ENCODE measurements at regions not wholly inside any gene's neighbourhood (a gene's known extent, or its start where the extent isn't known, plus 50 kb on each side); places are given as distances from the start of the nearest gene placed in this dataset.

DNA sequence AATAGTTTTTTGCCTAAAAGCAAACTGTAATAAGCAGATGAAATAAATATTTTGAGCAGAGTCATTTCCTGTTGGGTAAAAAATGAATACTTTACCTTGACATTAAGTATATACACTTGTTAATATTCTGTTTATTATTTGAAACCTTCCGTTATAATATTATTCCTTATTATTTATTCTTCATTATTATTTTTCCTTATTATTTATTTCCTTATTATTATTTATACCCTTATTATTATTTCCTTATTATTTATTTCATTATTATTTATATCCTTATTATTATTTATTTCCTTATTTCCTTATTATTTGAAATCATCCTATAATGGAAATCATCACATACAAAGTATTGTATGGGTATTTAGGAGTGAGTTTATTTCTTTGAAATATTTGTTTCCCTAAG lies 232.2 kb upstream of the RBBP8 start:
- no peaks in the 10 kb centered on the region for H4K20me1 ChIP-seq (ENCODE audit: insufficient read depth)
- no peak overlapping the region for H3K4me2 ChIP-seq (ENCODE audit: low read length)
- H3K9ac ChIP-seq (ENCODE audit: low read length) = no peak overlapping the region
- no peaks in the 10 kb centered on the region for H3K36me3 ChIP-seq (ENCODE audit: control insufficient read depth in 1 of 2, insufficient read depth in 2 of 2, low read length in 2 of 2)
- peaks cover 0 to 6% of the 10 kb centered on the region in 2 experiments; a peak in 2 of 4 replicates for H3K4me1 ChIP-seq (ENCODE audit: control insufficient read depth in 1 of 2, insufficient read depth in 2 of 2, low read length in 2 of 2)
- POLR2A ChIA-PET = no interaction called here
- intact Hi-C loops (cut with micrococcal nuclease) = loop anchor here (5.0 to 10.0 kb wide), 2 partner anchors 536 to 784 kb away; partner anchors contain the start of gene GATA6
- ATAC-seq (no peak), DNase-seq (ENCODE audit: low read depth, low spot score) (no peak)
- no peak overlapping the region for H3K4me3 ChIP-seq (replicated peaks in 1 of 2; ENCODE audit: low read depth in 1 of 2, low read length in 2 of 2)
- no peak overlapping the region for H3K27ac ChIP-seq (ENCODE audit: low read depth, low read length)
- H3K79me2 ChIP-seq (ENCODE audit: insufficient read depth, low read length) = no peaks in the 10 kb centered on the region
- no TSS peak for BruUV-seq (replicated peaks)
- no peak for TF ChIP-seq EZH2phosphoT487 (IDR thresholded peaks at IDR 0.05; ENCODE audit: borderline replicate concordance)
- no peak for TF ChIP-seq ZBTB33 (IDR thresholded peaks at IDR 0.05; ENCODE audit: extremely low read depth, insufficient replicate concordance, low read length)
- no peak for TF ChIP-seq SP1 (IDR thresholded peaks at IDR 0.05; ENCODE audit: low read depth)
- TF ChIP-seq EZH2 (IDR thresholded peaks at IDR 0.05) = no peak
- TF ChIP-seq, protein P1, sequence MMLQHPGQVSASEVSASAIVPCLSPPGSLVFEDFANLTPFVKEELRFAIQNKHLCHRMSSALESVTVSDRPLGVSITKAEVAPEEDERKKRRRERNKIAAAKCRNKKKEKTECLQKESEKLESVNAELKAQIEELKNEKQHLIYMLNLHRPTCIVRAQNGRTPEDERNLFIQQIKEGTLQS (IDR thresholded peaks at IDR 0.05) = no peak
- no peak for TF ChIP-seq CEBPB (IDR thresholded peaks at IDR 0.05; ENCODE audit: low read depth)
- no peak for TF ChIP-seq POLR2AphosphoS5 (IDR thresholded peaks at IDR 0.05; ENCODE audit: low read depth, low read length)
- no peak for TF ChIP-seq ELF1 (IDR thresholded peaks at IDR 0.05; ENCODE audit: borderline replicate concordance, low read depth)
- TF ChIP-seq POLR2A (IDR thresholded peaks at IDR 0.05; ENCODE audit: borderline replicate concordance, extremely low read depth, insufficient read depth, insufficient read length) = no peak
- no peak for TF ChIP-seq ZFX (IDR thresholded peaks at IDR 0.05)
- no peak for TF ChIP-seq CTCF (IDR thresholded peaks at IDR 0.05 in 2 of 3, conservative IDR thresholded peaks at IDR 0.05 in 1 of 3; ENCODE audit: borderline replicate concordance in 1 of 3, insufficient read depth in 1 of 3, low read depth in 2 of 3, low read length in 2 of 3)
- no peak for TF ChIP-seq TCF7L2 (IDR thresholded peaks at IDR 0.05; ENCODE audit: borderline replicate concordance, extremely low read depth, insufficient read depth, insufficient read length)
- TF ChIP-seq SRF (IDR thresholded peaks at IDR 0.05; ENCODE audit: low read depth) = no peak
- TF ChIP-seq YY1 (IDR thresholded peaks at IDR 0.05; ENCODE audit: extremely low read depth, insufficient replicate concordance, low read depth, low read length) = no peak
- no peak overlapping the region for H2AFZ ChIP-seq (ENCODE audit: low read depth, low read length, poor library complexity, severe bottlenecking)
- H3K9me2 ChIP-seq (ENCODE audit: insufficient read depth) = no peaks in the 10 kb centered on the region
- CTCF ChIA-PET = no interaction called here
- no peaks in the 10 kb centered on the region for H3K9me3 ChIP-seq (ENCODE audit: control insufficient read depth in 1 of 2, insufficient read depth in 1 of 2, low read depth in 1 of 2, low read length in 2 of 2)
- no peaks in the 10 kb centered on the region for H3K27me3 ChIP-seq (ENCODE audit: insufficient read depth, low read length)
- RAD21 ChIA-PET (ENCODE audit: low non-redundant PET in 1 of 2, low total read pairs in 2 of 2, uncharacterized antibody in 2 of 2, unreplicated experiment in 2 of 2) = no interaction called here

All from HCT116 (cell line).